ENCODE measurements at regions not wholly inside any gene's neighbourhood (a gene's known extent, or its start where the extent isn't known, plus 50 kb on each side); places are given as distances from the start of the nearest gene placed in this dataset.
A peak's percentile ranks its signal among the peaks of the same experiment; 100 is the strongest.

DNA sequence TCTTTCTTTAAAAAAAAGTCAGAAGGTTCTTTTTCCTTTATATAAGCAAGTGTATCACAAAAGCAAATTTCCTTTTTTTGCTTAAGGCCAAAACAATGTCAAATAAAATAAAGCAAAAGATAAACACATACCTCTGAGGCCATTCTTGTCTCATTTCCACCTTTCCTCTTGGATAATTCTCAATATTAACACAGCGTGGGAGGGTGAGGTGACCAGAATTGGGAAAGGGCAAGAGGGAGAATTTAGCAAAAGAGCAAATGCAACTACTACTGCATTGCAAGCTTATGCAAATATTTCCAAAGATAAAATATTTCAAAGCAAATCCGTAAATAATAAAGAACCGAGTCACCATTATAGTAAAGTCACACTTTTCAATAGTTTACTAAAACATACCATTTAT lies 153.4 kb upstream of the PSMD7 start:
- H3K4me1 ChIP-seq (ENCODE audit: control insufficient read depth in 2 of 2, insufficient read depth in 2 of 2, low read length in 2 of 2): no peaks in the 10 kb centered on the region
- H3K27me3 ChIP-seq (ENCODE audit: control insufficient read depth in 2 of 2, insufficient read depth in 2 of 2, low read length in 2 of 2): no peaks in the 10 kb centered on the region
- no peak overlapping the region for H3K27ac ChIP-seq (ENCODE audit: low read depth in 2 of 2, low read length in 2 of 2)
- no peaks in the 10 kb centered on the region for H3K9me3 ChIP-seq (ENCODE audit: control insufficient read depth in 2 of 2, low read length in 2 of 2)
- H3K9ac ChIP-seq (ENCODE audit: low read depth in 1 of 2, low read length in 2 of 2): no peak overlapping the region
- H3K36me3 ChIP-seq (ENCODE audit: control insufficient read depth in 2 of 2, insufficient read depth in 2 of 2, low read length in 2 of 2): no peaks in the 10 kb centered on the region
- H3K4me3 ChIP-seq (ENCODE audit: low read length in 2 of 2): no peak overlapping the region

DNA sequence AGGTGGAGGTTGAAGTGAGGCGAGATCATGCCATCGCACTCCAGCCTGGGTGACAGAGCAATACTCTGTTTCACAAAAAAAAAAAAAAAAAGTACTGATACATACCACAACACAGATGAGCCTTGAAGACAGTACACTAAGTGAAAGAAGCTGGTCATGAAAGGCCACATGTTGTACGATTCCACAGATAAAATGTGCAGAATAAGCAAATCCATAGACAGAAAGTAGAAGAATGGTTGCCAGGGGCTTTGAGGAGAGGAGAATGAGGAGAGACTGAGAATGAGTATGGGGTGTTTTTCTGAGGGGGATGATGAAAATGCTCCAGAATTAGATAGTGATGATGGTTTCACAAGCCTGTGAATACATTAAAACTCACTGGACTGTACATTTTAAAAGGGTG lies 155.6 kb upstream of the PSMD7 start:
- Histone ChIP-seq H3K4me3 (ENCODE audit: low read length in 2 of 2) (no peak overlapping the region), H3K27ac (ENCODE audit: low read depth in 2 of 2, low read length in 2 of 2) (no peak overlapping the region), H3K9ac (ENCODE audit: low read depth in 1 of 2, low read length in 2 of 2) (no peak overlapping the region), H3K27me3 (ENCODE audit: control insufficient read depth in 2 of 2, insufficient read depth in 2 of 2, low read length in 2 of 2) (no peaks in the 10 kb centered on the region), H3K4me1 (ENCODE audit: control insufficient read depth in 2 of 2, insufficient read depth in 2 of 2, low read length in 2 of 2) (no peaks in the 10 kb centered on the region), H3K9me3 (ENCODE audit: control insufficient read depth in 2 of 2, low read length in 2 of 2) (no peaks in the 10 kb centered on the region), H3K36me3 (ENCODE audit: control insufficient read depth in 2 of 2, insufficient read depth in 2 of 2, low read length in 2 of 2) (no peaks in the 10 kb centered on the region)

GRCh38 chr16:74140557-74140956 lies 156.1 kb upstream of the PSMD7 start:
- Histone ChIP-seq H3K27me3 (ENCODE audit: control insufficient read depth in 2 of 2, insufficient read depth in 2 of 2, low read length in 2 of 2) (no peaks in the 10 kb centered on the region), H3K9me3 (ENCODE audit: control insufficient read depth in 2 of 2, low read length in 2 of 2) (no peaks in the 10 kb centered on the region), H3K27ac (ENCODE audit: low read depth in 2 of 2, low read length in 2 of 2) (no peak overlapping the region), H3K9ac (ENCODE audit: low read depth in 1 of 2, low read length in 2 of 2) (no peak overlapping the region), H3K4me3 (ENCODE audit: low read length in 2 of 2) (no peak overlapping the region), H3K36me3 (ENCODE audit: control insufficient read depth in 2 of 2, insufficient read depth in 2 of 2, low read length in 2 of 2) (no peaks in the 10 kb centered on the region), H3K4me1 (ENCODE audit: control insufficient read depth in 2 of 2, insufficient read depth in 2 of 2, low read length in 2 of 2) (no peaks in the 10 kb centered on the region)

- H3K4me3 ChIP-seq (ENCODE audit: low read length in 2 of 2): no peak overlapping the region
- H3K9me3 ChIP-seq (ENCODE audit: control insufficient read depth in 2 of 2, low read length in 2 of 2): no peaks in the 10 kb centered on the region
- no peaks in the 10 kb centered on the region for H3K27me3 ChIP-seq (ENCODE audit: control insufficient read depth in 2 of 2, insufficient read depth in 2 of 2, low read length in 2 of 2)
- no peak overlapping the region for H3K9ac ChIP-seq (ENCODE audit: low read depth in 1 of 2, low read length in 2 of 2)
- H3K27ac ChIP-seq (ENCODE audit: low read depth in 2 of 2, low read length in 2 of 2): no peak overlapping the region
- H3K4me1 ChIP-seq (ENCODE audit: control insufficient read depth in 2 of 2, insufficient read depth in 2 of 2, low read length in 2 of 2): no peaks in the 10 kb centered on the region
- H3K36me3 ChIP-seq (ENCODE audit: control insufficient read depth in 2 of 2, insufficient read depth in 2 of 2, low read length in 2 of 2): no peaks in the 10 kb centered on the region
Observed at GRCh38 chr16:74123826-74124225, 172.8 kb upstream of the PSMD7 start.

- Histone ChIP-seq H3K9ac (ENCODE audit: low read depth in 1 of 2, low read length in 2 of 2) (no peak overlapping the region), H3K4me3 (ENCODE audit: low read length in 2 of 2) (no peak overlapping the region), H3K9me3 (ENCODE audit: control insufficient read depth in 2 of 2, low read length in 2 of 2) (no peaks in the 10 kb centered on the region), H3K27ac (ENCODE audit: low read depth in 2 of 2, low read length in 2 of 2) (no peak overlapping the region), H3K4me1 (ENCODE audit: control insufficient read depth in 2 of 2, insufficient read depth in 2 of 2, low read length in 2 of 2) (no peaks in the 10 kb centered on the region), H3K27me3 (ENCODE audit: control insufficient read depth in 2 of 2, insufficient read depth in 2 of 2, low read length in 2 of 2) (no peaks in the 10 kb centered on the region), H3K36me3 (ENCODE audit: control insufficient read depth in 2 of 2, insufficient read depth in 2 of 2, low read length in 2 of 2) (no peaks in the 10 kb centered on the region)
Observed at GRCh38 chr16:74123195-74123594, 173.4 kb upstream of the PSMD7 start.

GRCh38 chr16:74117798-74118197 lies 178.8 kb upstream of the PSMD7 start:
- Histone ChIP-seq H3K9ac (ENCODE audit: low read depth in 1 of 2, low read length in 2 of 2) (no peak overlapping the region), H3K9me3 (ENCODE audit: control insufficient read depth in 2 of 2, low read length in 2 of 2) (no peaks in the 10 kb centered on the region), H3K4me3 (ENCODE audit: low read length in 2 of 2) (no peak overlapping the region), H3K27ac (ENCODE audit: low read depth in 2 of 2, low read length in 2 of 2) (no peak overlapping the region), H3K36me3 (ENCODE audit: control insufficient read depth in 2 of 2, insufficient read depth in 2 of 2, low read length in 2 of 2) (no peaks in the 10 kb centered on the region), H3K4me1 (ENCODE audit: control insufficient read depth in 2 of 2, insufficient read depth in 2 of 2, low read length in 2 of 2) (no peaks in the 10 kb centered on the region), H3K27me3 (ENCODE audit: control insufficient read depth in 2 of 2, insufficient read depth in 2 of 2, low read length in 2 of 2) (no peaks in the 10 kb centered on the region)

DNA sequence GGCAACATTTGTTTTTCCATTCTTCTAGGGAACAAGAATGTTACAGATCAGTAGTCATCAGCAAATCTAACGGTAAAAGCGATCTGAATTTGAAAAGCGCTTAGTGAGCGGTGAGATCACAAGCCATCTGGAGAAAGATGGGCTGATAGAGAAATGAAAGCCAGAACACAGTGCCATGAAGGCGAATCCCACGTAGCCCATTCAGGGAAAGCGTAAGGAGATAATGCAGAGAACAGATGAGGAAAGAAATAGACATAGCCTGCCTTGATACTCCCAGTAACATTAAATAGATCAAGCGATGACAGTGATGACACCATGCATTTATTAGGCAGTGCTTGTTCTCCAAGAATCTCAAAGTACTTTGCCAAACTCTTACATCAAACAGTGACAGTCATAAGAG lies 183.1 kb upstream of the PSMD7 start:
- H3K9me3 ChIP-seq (ENCODE audit: control insufficient read depth in 2 of 2, low read length in 2 of 2): no peaks in the 10 kb centered on the region
- no peaks in the 10 kb centered on the region for H3K27me3 ChIP-seq (ENCODE audit: control insufficient read depth in 2 of 2, insufficient read depth in 2 of 2, low read length in 2 of 2)
- H3K4me1 ChIP-seq (ENCODE audit: control insufficient read depth in 2 of 2, insufficient read depth in 2 of 2, low read length in 2 of 2): no peaks in the 10 kb centered on the region
- no peak overlapping the region for H3K4me3 ChIP-seq (ENCODE audit: low read length in 2 of 2)
- no peak overlapping the region for H3K27ac ChIP-seq (ENCODE audit: low read depth in 2 of 2, low read length in 2 of 2)
- no peaks in the 10 kb centered on the region for H3K36me3 ChIP-seq (ENCODE audit: control insufficient read depth in 2 of 2, insufficient read depth in 2 of 2, low read length in 2 of 2)
- no peak overlapping the region for H3K9ac ChIP-seq (ENCODE audit: low read depth in 1 of 2, low read length in 2 of 2)

GRCh38 chr16:74111456-74111982 lies 185.1 kb upstream of the PSMD7 start:
- no peaks in the 10 kb centered on the region for H3K27me3 ChIP-seq (ENCODE audit: control insufficient read depth in 2 of 2, insufficient read depth in 2 of 2, low read length in 2 of 2)
- H3K9ac ChIP-seq (ENCODE audit: low read depth in 1 of 2, low read length in 2 of 2): no peak overlapping the region
- no peak overlapping the region for H3K27ac ChIP-seq (ENCODE audit: low read depth in 2 of 2, low read length in 2 of 2)
- H3K36me3 ChIP-seq (ENCODE audit: control insufficient read depth in 2 of 2, insufficient read depth in 2 of 2, low read length in 2 of 2): no peaks in the 10 kb centered on the region
- H3K4me1 ChIP-seq (ENCODE audit: control insufficient read depth in 2 of 2, insufficient read depth in 2 of 2, low read length in 2 of 2): no peaks in the 10 kb centered on the region
- H3K9me3 ChIP-seq (ENCODE audit: control insufficient read depth in 2 of 2, low read length in 2 of 2): no peaks in the 10 kb centered on the region
- H3K4me3 ChIP-seq (ENCODE audit: low read length in 2 of 2): no peak overlapping the region

- H3K27me3 ChIP-seq (ENCODE audit: control insufficient read depth in 2 of 2, insufficient read depth in 2 of 2, low read length in 2 of 2): no peaks in the 10 kb centered on the region
- peak overlapping the region; percentile 56 to 65 for H3K4me3 ChIP-seq (ENCODE audit: low read length in 2 of 2)
- no peaks in the 10 kb centered on the region for H3K4me1 ChIP-seq (ENCODE audit: control insufficient read depth in 2 of 2, insufficient read depth in 2 of 2, low read length in 2 of 2)
- no peak overlapping the region for H3K27ac ChIP-seq (ENCODE audit: low read depth in 2 of 2, low read length in 2 of 2)
- H3K9me3 ChIP-seq (ENCODE audit: control insufficient read depth in 2 of 2, low read length in 2 of 2): no peaks in the 10 kb centered on the region
- H3K36me3 ChIP-seq (ENCODE audit: control insufficient read depth in 2 of 2, insufficient read depth in 2 of 2, low read length in 2 of 2): no peaks in the 10 kb centered on the region
- H3K9ac ChIP-seq (ENCODE audit: low read depth in 1 of 2, low read length in 2 of 2): no peak overlapping the region
Observed at GRCh38 chr16:74107795-74108610, 188.6 kb upstream of the PSMD7 start.

DNA sequence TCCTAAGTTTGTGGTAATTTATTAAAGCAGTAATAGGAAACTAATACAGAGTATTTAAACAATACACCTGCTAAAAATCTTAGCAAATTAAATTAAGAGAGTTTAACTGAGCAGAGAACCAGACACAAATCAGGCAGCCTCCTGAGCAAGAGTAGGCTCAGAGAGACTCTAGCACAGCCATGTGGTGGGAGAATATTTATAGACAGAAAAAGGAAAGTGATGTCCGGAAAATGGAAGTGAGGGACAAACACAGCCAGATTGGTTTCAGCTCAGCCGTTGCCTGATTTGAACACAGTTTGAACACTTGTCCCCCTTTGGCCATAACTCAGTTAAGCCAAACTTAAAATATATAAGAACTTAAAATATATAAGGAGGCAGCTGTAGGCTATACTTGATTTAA lies 192.6 kb upstream of the PSMD7 start:
- Histone ChIP-seq H3K27ac (ENCODE audit: low read depth in 2 of 2, low read length in 2 of 2) (no peak overlapping the region), H3K9ac (ENCODE audit: low read depth in 1 of 2, low read length in 2 of 2) (no peak overlapping the region), H3K9me3 (ENCODE audit: control insufficient read depth in 2 of 2, low read length in 2 of 2) (no peaks in the 10 kb centered on the region), H3K36me3 (ENCODE audit: control insufficient read depth in 2 of 2, insufficient read depth in 2 of 2, low read length in 2 of 2) (no peaks in the 10 kb centered on the region), H3K4me1 (ENCODE audit: control insufficient read depth in 2 of 2, insufficient read depth in 2 of 2, low read length in 2 of 2) (no peaks in the 10 kb centered on the region), H3K27me3 (ENCODE audit: control insufficient read depth in 2 of 2, insufficient read depth in 2 of 2, low read length in 2 of 2) (no peaks in the 10 kb centered on the region), H3K4me3 (ENCODE audit: low read length in 2 of 2) (no peak overlapping the region)
